IMR-90 (cell line): ENCODE measurements at regions not wholly inside any gene's neighbourhood (a gene's known extent, or its start where the extent isn't known, plus 50 kb on each side); places are given as distances from the start of the nearest gene placed in this dataset.

Experiments
- CEBPB ChIP-seq: IDR thresholded peaks from 2 replicates; pipeline ENCODE4 v1.6.1; 2012; ENCODE audit warnings: low read depth, low read length, improper control_type of control experiment
- CHD1 ChIP-seq: IDR thresholded peaks from 2 replicates; pipeline ENCODE4 v1.6.1; 2012; ENCODE audit warnings: low read depth, low read length, improper control_type of control experiment
- CTCF ChIP-seq: conservative IDR thresholded peaks from 2 replicates; pipeline ENCODE4 v1.5.1; 2012; ENCODE audit warnings: mild to moderate bottlenecking, low read depth, low read length, improper control_type of control experiment
- FOS ChIP-seq: fragments of 150-350 bp; IDR thresholded peaks from 2 replicates; pipeline ENCODE4 v1.6.1; 2016; ENCODE audit warnings: low read depth, low read length
- MAFK ChIP-seq: IDR thresholded peaks from 2 replicates; pipeline ENCODE4 v1.6.1; 2012; ENCODE audit warnings: low read depth, low read length, improper control_type of control experiment
- MAZ ChIP-seq: IDR thresholded peaks from 2 replicates; pipeline ENCODE4 v1.6.1; 2012; ENCODE audit warnings: low read depth, mild to moderate bottlenecking, low read length, improper control_type of control experiment, moderate library complexity, borderline replicate concordance
- MXI1 ChIP-seq: IDR thresholded peaks from 2 replicates; pipeline ENCODE4 v1.6.1; 2012; ENCODE audit warnings: low read depth, mild to moderate bottlenecking, low read length, moderate library complexity, borderline replicate concordance
- POLR2A ChIP-seq: IDR thresholded peaks from 2 replicates; pipeline ENCODE4 v1.6.1; 2012; ENCODE audit warnings: mild to moderate bottlenecking, low read depth, low read length
- RCOR1 ChIP-seq: IDR thresholded peaks from 2 replicates; pipeline ENCODE4 v1.6.1; 2012; ENCODE audit warnings: mild to moderate bottlenecking, low read length, improper control_type of control experiment; ENCODE audit not compliant: insufficient replicate concordance

- TF ChIP-seq MAZ (no peak), CTCF (no peak), POLR2A (no peak), RCOR1 (no peak), FOS (no peak), CEBPB (no peak), MXI1 (no peak), CHD1 (no peak), MAFK (no peak)
Measured at GRCh38 chr2:188880740-188881139, 93.4 kb upstream of the COL3A1 start.
